ENCODE measurements at regions not wholly inside any gene's neighbourhood (a gene's known extent, or its start where the extent isn't known, plus 50 kb on each side); places are given as distances from the start of the nearest gene placed in this dataset.

GRCh38 chr13:80605716-80606115, 264.8 kb upstream of the SPRY2 start (continued):
- TF ChIP-seq ZBTB11 (CRISPR knock-in tag; IDR thresholded peaks at IDR 0.05) (no peak), CHD4 (IDR thresholded peaks at IDR 0.05) (no peak), PAX5 (IDR thresholded peaks at IDR 0.05; ENCODE audit: borderline replicate concordance, low read depth, low read length) (no peak), ZNF207 (IDR thresholded peaks at IDR 0.05; ENCODE audit: borderline replicate concordance) (no peak)

- no TSS peak for BruUV-seq (replicated peaks)
- Histone ChIP-seq H3K79me2 (ENCODE audit: control insufficient read depth, insufficient read depth, low read length) (no peaks in the 10 kb centered on the region), H3K27ac (ENCODE audit: control insufficient read depth, insufficient read depth) (no peak overlapping the region), H4K20me1 (ENCODE audit: control insufficient read depth, insufficient read depth) (no peaks in the 10 kb centered on the region), H3K36me3 (ENCODE audit: control insufficient read depth in 2 of 2, insufficient read depth in 2 of 2, low read length in 1 of 2) (no peaks in the 10 kb centered on the region), H3K9ac (ENCODE audit: control insufficient read depth, insufficient read depth, low read length) (no peak overlapping the region), H3K4me3 (no peak overlapping the region), H3K4me1 (ENCODE audit: control insufficient read depth, insufficient read depth, low read length) (no peaks in the 10 kb centered on the region), H3K27me3 (replicated peaks in 1 of 2; ENCODE audit: control insufficient read depth in 2 of 2, insufficient read depth in 2 of 2, low read length in 1 of 2) (no peaks in the 10 kb centered on the region), H3K4me2 (ENCODE audit: control insufficient read depth, insufficient read depth) (no peak overlapping the region), H2AFZ (ENCODE audit: control insufficient read depth, low read depth, low read length) (no peak overlapping the region), H3K9me3 (replicated peaks; ENCODE audit: control insufficient read depth, insufficient read depth, low read length) (no peaks in the 10 kb centered on the region)
- ChIA-PET SMC1A (ENCODE audit: uncharacterized antibody, unreplicated experiment) (interaction anchor here (0.7 to 2.5 kb wide), 7 partner anchors 14 to 292 kb away, joined by 3 to 7 read pairs (median 5); no protein-coding TSS in a partner anchor), POLR2A (interaction anchor here (0.5 to 0.7 kb wide), 2 partner anchors 16 to 934 kb away, joined by 3 read pairs; no protein-coding TSS in a partner anchor), RAD21 (ENCODE audit: unreplicated experiment) (interaction anchor here (0.8 to 2.3 kb wide), 4 partner anchors 13 to 413 kb away, joined by 3 to 5 read pairs (median 4); no protein-coding TSS in a partner anchor), CTCF (interaction anchor here (1.0 to 1.6 kb wide), 4 partner anchors 11 to 26 kb away, joined by 3 to 4 read pairs (median 4); no protein-coding TSS in a partner anchor)
- intact Hi-C loops (cut with micrococcal nuclease; ENCODE audit: unreplicated experiment) = no loop called here
- no peak for TF ChIP-seq TCF3 (IDR thresholded peaks at IDR 0.05; ENCODE audit: borderline replicate concordance, insufficient read depth, low read depth, low read length)
- TF ChIP-seq ASH2L (IDR thresholded peaks at IDR 0.05; ENCODE audit: borderline replicate concordance, low read depth) = no peak
- TF ChIP-seq BHLHE40 (IDR thresholded peaks at IDR 0.05; ENCODE audit: borderline replicate concordance in 1 of 2, low read depth in 2 of 2, low read length in 1 of 2) = peak in 1 of 2 experiments; percentile 34; a peak in 1 of 4 replicates
- ATAC-seq (no peak), FAIRE-seq (no peak), DNase-seq (ENCODE audit: low read depth, low spot score) (no peak)
- in situ Hi-C loops (cut with MboI) = no loop called here
- WGBS (ENCODE audit: insufficient coverage, insufficient replicate concordance, low lambda C conversion rate, missing lambda C conversion rate) = 3% methylated on average over 2 of the region's 2 CpGs
Measured at GRCh38 chr13:80605011-80605410, 264.1 kb upstream of the SPRY2 start.

Data from GM12878 (cell line).